ENCODE measurements at regions not wholly inside any gene's neighbourhood (a gene's known extent, or its start where the extent isn't known, plus 50 kb on each side); places are given as distances from the start of the nearest gene placed in this dataset.

DNA sequence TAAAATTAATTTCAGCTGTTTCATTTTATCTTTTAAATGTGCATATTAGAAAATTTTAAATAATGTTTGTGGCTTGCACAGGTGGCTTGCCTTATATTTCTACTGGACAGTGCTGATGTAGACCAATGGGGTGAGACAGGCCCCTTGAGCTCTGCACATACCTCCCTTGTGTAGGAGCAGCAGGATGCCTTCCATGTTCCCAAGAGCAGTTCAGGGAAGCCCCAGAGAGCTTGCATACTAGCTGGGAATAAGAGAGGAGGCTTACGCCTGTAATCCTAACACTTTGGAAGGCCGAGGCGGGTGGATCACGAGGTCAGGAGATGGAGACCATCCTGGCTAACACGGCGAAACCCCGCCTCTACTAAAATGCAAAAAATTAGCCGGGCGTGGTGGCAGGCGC lies 61.4 kb downstream of the RFPL4B start:
- CTCF ChIA-PET, result no interaction called here
- ATAC-seq (no peak), DNase-seq (ENCODE audit: low read depth, low spot score) (no peak)
- Histone ChIP-seq H3K36me3 (ENCODE audit: control insufficient read depth in 1 of 2, insufficient read depth in 2 of 2, low read length in 2 of 2) (no peaks in the 10 kb centered on the region), H3K4me2 (ENCODE audit: low read length) (no peak overlapping the region), H4K20me1 (ENCODE audit: insufficient read depth) (no peaks in the 10 kb centered on the region), H3K4me3 (replicated peaks in 1 of 2; ENCODE audit: low read depth in 1 of 2, low read length in 2 of 2) (no peak overlapping the region), H3K4me1 (ENCODE audit: control insufficient read depth in 1 of 2, insufficient read depth in 2 of 2, low read length in 2 of 2) (no peaks in the 10 kb centered on the region; a peak in 2 of 4 replicates), H2AFZ (ENCODE audit: low read depth, low read length, poor library complexity, severe bottlenecking) (no peak overlapping the region), H3K27ac (ENCODE audit: low read depth, low read length) (no peak overlapping the region), H3K9ac (ENCODE audit: low read length) (no peak overlapping the region), H3K79me2 (ENCODE audit: insufficient read depth, low read length) (no peaks in the 10 kb centered on the region), H3K9me2 (ENCODE audit: insufficient read depth) (no peaks in the 10 kb centered on the region), H3K27me3 (ENCODE audit: insufficient read depth, low read length) (no peaks in the 10 kb centered on the region), H3K9me3 (ENCODE audit: control insufficient read depth in 1 of 2, insufficient read depth in 1 of 2, low read depth in 1 of 2, low read length in 2 of 2) (no peaks in the 10 kb centered on the region)
- no TSS peak for BruUV-seq (replicated peaks)
- TF ChIP-seq, protein P1, sequence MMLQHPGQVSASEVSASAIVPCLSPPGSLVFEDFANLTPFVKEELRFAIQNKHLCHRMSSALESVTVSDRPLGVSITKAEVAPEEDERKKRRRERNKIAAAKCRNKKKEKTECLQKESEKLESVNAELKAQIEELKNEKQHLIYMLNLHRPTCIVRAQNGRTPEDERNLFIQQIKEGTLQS (IDR thresholded peaks at IDR 0.05), result no peak
- TF ChIP-seq CTCF (IDR thresholded peaks at IDR 0.05 in 2 of 3, conservative IDR thresholded peaks at IDR 0.05 in 1 of 3; ENCODE audit: borderline replicate concordance in 1 of 3, insufficient read depth in 1 of 3, low read depth in 2 of 3, low read length in 2 of 3) (no peak), ZNF274 (IDR thresholded peaks at IDR 0.05; ENCODE audit: low read depth, low read length) (no peak), SIN3A (IDR thresholded peaks at IDR 0.05; ENCODE audit: low read depth) (no peak), ELF1 (IDR thresholded peaks at IDR 0.05; ENCODE audit: borderline replicate concordance, low read depth) (no peak)
- intact Hi-C loops (cut with micrococcal nuclease), result no loop called here
- POLR2A ChIA-PET, result no interaction called here
- RAD21 ChIA-PET (ENCODE audit: low non-redundant PET in 1 of 2, low total read pairs in 2 of 2, uncharacterized antibody in 2 of 2, unreplicated experiment in 2 of 2), result no interaction called here

- no peaks in the 10 kb centered on the region for H3K27me3 ChIP-seq (ENCODE audit: insufficient read depth, low read length)
- no peak for ATAC-seq
- H3K36me3 ChIP-seq (ENCODE audit: control insufficient read depth in 1 of 2, insufficient read depth in 2 of 2, low read length in 2 of 2), result no peaks in the 10 kb centered on the region
- H3K9ac ChIP-seq (ENCODE audit: low read length), result no peak overlapping the region
- ChIA-PET POLR2A (interaction anchor here (0.7 kb wide), 1 partner anchor 94 kb away, joined by 3 read pairs; no protein-coding TSS in a partner anchor), CTCF (no interaction called here), RAD21 (ENCODE audit: low non-redundant PET in 1 of 2, low total read pairs in 2 of 2, uncharacterized antibody in 2 of 2, unreplicated experiment in 2 of 2) (no interaction called here)
- H3K4me3 ChIP-seq (replicated peaks in 1 of 2; ENCODE audit: low read depth in 1 of 2, low read length in 2 of 2), result no peak overlapping the region
- H3K27ac ChIP-seq (ENCODE audit: low read depth, low read length), result no peak overlapping the region
- intact Hi-C loops (cut with micrococcal nuclease), result no loop called here
- H3K4me2 ChIP-seq (ENCODE audit: low read length), result no peak overlapping the region
- TF ChIP-seq EGR1 (IDR thresholded peaks at IDR 0.05; ENCODE audit: low read depth), result no peak
- BruUV-seq (replicated peaks), result no TSS peak
- H3K9me3 ChIP-seq (ENCODE audit: control insufficient read depth in 1 of 2, insufficient read depth in 1 of 2, low read depth in 1 of 2, low read length in 2 of 2), result no peaks in the 10 kb centered on the region
- no peak for DNase-seq (ENCODE audit: low read depth, low spot score)
- H3K4me1 ChIP-seq (ENCODE audit: control insufficient read depth in 1 of 2, insufficient read depth in 2 of 2, low read length in 2 of 2), result peaks cover 2 to 6% of the 10 kb centered on the region in 2 experiments; a peak in 3 of 4 replicates
- H2AFZ ChIP-seq (ENCODE audit: low read depth, low read length, poor library complexity, severe bottlenecking), result no peak overlapping the region
- H4K20me1 ChIP-seq (ENCODE audit: insufficient read depth), result no peaks in the 10 kb centered on the region
- no peaks in the 10 kb centered on the region for H3K79me2 ChIP-seq (ENCODE audit: insufficient read depth, low read length)
- H3K9me2 ChIP-seq (ENCODE audit: insufficient read depth), result no peaks in the 10 kb centered on the region
Measured at GRCh38 chr6:112409311-112409710, 62.2 kb downstream of the RFPL4B start.
